ENCODE measurements at regions not wholly inside any gene's neighbourhood (a gene's known extent, or its start where the extent isn't known, plus 50 kb on each side); places are given as distances from the start of the nearest gene placed in this dataset.

- no peak for TF ChIP-seq POLR2A (IDR thresholded peaks at IDR 0.05; ENCODE audit: low read length)
- no peak for TF ChIP-seq GATA1 (IDR thresholded peaks at IDR 0.05; ENCODE audit: low read depth, low read length)
Observed at GRCh38 chr10:8159341-8160165, 105.1 kb downstream of the GATA3 start.
